ENCODE measurements at regions not wholly inside any gene's neighbourhood (a gene's known extent, or its start where the extent isn't known, plus 50 kb on each side); places are given as distances from the start of the nearest gene placed in this dataset.

DNA sequence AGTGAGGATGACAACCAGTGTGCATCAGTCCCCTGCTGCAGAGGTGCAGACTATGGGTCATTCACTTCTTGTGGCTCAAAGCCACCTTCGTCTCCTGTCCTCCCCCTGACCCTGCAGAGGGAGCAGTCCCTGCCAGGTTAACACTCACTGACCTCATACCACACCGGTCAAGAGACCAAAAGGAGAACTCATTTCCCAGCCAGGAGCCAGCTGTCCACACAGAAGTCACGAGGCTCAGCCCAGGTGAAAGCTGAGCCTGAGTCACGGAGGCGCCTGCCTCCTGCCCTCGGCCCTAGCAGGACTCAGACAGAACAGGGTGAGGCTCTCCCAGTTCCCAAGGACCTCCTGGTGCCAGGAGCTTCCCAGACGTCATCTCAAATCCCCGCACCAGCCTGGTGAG lies 103.7 kb downstream of the MN1 start:
- H3K4me1 ChIP-seq (ENCODE audit: low read depth) = no peaks in the 10 kb centered on the region
- DNase-seq (ENCODE audit: low read depth in 1 of 2, low spot score in 1 of 2) = no peak
- no peaks in the 10 kb centered on the region for H3K36me3 ChIP-seq
- TF ChIP-seq, protein P1, sequence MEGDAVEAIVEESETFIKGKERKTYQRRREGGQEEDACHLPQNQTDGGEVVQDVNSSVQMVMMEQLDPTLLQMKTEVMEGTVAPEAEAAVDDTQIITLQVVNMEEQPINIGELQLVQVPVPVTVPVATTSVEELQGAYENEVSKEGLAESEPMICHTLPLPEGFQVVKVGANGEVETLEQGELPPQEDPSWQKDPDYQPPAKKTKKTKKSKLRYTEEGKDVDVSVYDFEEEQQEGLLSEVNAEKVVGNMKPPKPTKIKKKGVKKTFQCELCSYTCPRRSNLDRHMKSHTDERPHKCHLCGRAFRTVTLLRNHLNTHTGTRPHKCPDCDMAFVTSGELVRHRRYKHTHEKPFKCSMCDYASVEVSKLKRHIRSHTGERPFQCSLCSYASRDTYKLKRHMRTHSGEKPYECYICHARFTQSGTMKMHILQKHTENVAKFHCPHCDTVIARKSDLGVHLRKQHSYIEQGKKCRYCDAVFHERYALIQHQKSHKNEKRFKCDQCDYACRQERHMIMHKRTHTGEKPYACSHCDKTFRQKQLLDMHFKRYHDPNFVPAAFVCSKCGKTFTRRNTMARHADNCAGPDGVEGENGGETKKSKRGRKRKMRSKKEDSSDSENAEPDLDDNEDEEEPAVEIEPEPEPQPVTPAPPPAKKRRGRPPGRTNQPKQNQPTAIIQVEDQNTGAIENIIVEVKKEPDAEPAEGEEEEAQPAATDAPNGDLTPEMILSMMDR (IDR thresholded peaks at IDR 0.05; ENCODE audit: low read depth, low read length) = no peak
- no peak overlapping the region for H3K4me3 ChIP-seq
- H3K27me3 ChIP-seq = no peaks in the 10 kb centered on the region
- no peaks in the 10 kb centered on the region for H3K9me3 ChIP-seq (ENCODE audit: low read depth)
- H3K27ac ChIP-seq = no peak overlapping the region

Measured in cardiac muscle cell (in vitro differentiated cells and primary cell).